GM18499 (cell line): ENCODE measurements at regions not wholly inside any gene's neighbourhood (a gene's known extent, or its start where the extent isn't known, plus 50 kb on each side); places are given as distances from the start of the nearest gene placed in this dataset.

ENCODE experiments used
- ATAC-seq: cut with Tn5 transposase; IDR thresholded peaks from one replicate; pipeline ENCODE4 v1.9.1; 2021; ENCODE audit warnings: moderate number of reproducible peaks; ENCODE audit not compliant: insufficient read depth, unreplicated experiment

DNA sequence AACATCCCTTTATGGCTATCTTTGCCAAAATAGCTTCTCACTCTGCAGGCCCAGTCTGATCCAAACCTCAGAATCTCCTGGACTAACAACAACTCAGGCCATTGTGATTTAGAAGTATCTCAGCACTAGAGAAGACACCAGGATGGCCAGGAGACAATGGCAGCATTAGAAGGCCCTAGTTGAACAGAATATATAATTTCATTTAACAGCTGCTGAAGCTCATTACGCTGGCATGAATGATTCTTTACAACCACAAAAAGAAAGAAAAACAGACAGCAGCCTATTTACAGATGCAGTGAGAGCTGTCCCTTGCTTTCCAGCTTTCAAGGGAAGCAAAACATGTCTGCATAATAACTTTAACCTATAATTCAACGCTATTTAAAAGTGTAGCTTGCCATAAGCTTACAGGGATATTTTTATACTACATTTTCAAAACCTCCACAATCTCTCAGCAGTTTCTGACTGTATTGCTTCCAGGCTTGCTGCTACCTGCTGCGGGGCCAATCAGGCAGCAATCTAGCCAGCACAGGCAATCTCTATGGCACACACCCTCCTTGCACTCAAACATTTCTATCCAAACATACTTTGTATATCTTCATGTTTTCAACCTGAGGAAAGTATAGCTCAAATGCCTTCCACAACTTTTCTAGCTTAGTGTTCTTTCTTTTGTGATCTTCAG, 107.3 kb downstream of the OGFRL1 start:
- no peak for ATAC-seq

- ATAC-seq: peak; percentile 98
Observed at GRCh38 chr6:71396410-71396801, 107.8 kb downstream of the OGFRL1 start.

DNA sequence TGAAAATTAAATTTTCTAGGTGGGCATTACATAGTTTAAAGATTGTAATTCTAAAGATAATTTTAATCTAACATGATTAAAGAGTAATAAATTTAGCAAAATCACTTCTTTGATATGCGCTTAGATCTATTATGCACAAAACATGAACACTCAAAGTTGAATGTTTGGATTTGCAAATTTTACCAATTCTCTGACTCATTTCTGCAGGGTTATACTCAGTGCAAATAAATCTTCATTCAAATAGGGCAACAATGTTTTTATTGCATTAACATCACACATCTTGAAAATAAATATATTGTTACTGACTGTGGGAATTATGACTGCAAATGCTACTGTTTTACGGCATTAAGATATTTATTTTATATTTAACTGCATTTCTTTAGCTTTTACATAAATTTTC, 110.7 kb downstream of the OGFRL1 start:
- ATAC-seq: no peak

DNA sequence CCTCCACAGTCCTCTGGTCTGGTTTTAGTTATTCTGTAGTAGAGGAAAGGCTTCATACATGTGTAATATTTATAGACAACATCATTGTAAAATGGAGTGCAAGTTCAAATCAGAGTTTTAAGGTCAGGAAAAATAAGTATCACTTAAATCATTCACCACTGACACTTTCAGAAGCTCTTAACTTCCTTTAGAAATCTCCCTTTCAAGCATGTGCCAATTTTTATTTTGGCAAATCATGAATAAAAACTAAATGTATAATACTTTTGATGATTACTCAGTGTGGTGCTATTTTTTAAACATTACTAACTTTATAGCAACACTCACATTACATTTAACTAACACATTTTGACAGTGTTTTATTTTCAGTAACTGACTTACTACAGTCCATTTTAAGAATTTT, 112.2 kb downstream of the OGFRL1 start:
- ATAC-seq: no peak

- no peak for ATAC-seq
Observed at GRCh38 chr6:71402096-71402495, 113.5 kb downstream of the OGFRL1 start.

GRCh38 chr6:71403422-71404134, 115.0 kb downstream of the OGFRL1 start:
- no peak for ATAC-seq

DNA sequence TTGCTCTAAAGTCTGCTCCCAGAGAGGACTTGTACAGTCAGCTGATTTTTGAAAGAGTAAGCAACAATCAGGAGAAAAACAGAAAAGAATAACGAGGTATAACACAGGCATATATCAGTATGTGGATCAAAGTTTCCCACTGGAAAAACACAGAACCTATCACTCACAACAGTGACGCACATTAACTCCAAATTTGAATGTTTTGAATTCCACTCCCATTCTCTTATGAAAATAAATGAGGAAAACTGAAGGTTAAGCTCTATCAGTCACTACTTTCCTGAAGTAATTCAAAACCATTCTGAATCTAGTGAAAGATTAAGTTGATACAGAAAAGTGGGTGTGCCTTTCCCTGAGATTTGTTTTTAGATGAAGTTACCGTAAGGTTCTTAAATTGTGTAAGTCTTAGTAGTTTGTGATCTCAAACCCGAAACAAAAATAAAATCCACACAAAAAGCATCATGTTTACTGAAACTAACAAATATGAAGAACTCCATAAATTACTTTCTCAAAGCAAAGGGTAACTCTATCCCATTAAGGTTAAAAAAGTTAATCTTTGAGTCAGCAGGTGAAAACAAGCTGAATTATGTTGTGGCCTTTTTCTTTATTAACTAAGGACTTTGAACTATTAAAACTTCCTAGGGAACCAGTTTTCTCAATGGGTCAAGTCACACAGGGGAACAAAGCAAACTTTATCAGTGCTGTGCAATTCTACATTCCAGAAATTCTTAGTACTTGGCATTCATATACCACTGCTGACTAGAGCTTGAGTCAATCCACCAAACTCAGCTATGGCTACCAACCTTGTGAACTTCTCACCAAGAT, 115.7 kb downstream of the OGFRL1 start:
- ATAC-seq: no peak

DNA sequence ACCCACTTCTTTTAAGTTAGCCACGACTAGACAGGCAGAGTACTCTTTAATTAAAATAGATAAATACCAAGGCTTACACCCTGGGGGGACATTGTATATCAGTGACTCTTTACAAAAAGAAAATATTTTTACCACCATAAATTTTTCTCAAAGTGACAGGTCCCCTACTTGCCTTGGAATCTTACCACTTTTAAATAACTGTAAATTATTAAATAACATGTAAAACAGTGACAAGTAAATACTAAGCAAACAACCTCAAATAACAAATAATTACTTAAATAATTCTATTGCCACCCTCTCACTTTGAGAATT, 116.3 kb downstream of the OGFRL1 start:
- no peak for ATAC-seq

DNA sequence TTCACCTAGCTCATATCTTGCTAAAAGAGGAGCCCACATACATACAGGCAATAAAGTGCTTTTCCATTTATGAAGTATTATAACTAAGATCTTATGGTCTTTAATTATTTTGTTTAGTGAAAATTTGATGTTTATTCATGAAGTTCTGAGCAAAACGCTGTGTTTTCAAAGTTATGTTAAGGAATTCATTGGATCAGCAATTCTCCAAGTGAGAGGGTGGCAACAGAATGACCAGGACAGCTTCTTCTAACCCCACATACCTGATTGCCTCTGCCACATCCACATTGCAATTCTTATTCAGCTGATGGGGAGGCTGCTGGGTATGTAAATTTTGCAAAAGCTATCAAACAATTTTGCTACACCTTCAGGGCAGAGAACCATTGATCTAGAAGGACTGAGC, 116.8 kb downstream of the OGFRL1 start:
- no peak for ATAC-seq

DNA sequence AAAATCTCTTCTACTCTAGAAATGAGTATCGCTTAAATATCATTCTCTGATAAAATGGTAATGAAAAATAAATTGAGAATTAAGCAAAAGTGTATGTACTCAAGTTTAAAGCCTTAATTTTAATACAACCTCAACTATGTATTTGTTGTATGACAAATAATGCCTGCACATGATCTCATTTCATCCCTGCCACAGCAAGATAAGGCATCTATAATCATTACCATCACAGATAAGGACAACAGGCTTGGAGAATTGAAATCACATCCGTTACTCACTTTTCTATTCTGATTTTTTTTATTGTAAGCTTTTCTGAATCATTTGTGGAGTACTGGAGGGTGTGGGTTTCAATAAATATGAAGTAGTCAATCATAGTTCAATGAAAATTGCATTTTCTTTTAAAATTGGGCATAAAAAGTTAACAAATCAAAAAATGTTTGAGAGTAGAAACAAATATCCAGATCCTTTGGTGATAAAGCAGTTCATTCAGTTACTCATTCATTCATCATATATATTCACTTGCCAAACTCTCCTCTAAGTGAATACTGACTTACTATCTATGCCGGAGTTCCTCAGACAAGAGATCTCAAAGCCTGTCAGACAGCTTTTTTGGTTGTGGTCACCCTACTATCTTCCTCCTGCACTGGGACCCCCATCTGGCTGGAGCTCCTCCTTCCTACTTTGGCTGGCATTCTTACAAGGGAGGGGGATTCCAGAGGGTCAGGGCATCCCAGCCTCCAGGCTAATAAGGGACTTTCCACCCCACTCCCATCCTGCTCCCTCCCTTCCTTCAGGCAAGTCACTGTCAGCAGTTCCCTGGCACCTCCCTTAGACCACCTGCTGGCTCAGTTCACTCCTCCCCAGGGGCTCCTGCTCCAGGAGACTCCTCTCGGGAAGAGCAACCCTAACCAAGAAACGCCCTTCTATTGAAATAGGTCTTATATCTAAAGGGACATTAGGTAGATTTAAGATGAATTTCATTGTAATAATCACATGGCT, 118.6 kb downstream of the OGFRL1 start:
- ATAC-seq: no peak

DNA sequence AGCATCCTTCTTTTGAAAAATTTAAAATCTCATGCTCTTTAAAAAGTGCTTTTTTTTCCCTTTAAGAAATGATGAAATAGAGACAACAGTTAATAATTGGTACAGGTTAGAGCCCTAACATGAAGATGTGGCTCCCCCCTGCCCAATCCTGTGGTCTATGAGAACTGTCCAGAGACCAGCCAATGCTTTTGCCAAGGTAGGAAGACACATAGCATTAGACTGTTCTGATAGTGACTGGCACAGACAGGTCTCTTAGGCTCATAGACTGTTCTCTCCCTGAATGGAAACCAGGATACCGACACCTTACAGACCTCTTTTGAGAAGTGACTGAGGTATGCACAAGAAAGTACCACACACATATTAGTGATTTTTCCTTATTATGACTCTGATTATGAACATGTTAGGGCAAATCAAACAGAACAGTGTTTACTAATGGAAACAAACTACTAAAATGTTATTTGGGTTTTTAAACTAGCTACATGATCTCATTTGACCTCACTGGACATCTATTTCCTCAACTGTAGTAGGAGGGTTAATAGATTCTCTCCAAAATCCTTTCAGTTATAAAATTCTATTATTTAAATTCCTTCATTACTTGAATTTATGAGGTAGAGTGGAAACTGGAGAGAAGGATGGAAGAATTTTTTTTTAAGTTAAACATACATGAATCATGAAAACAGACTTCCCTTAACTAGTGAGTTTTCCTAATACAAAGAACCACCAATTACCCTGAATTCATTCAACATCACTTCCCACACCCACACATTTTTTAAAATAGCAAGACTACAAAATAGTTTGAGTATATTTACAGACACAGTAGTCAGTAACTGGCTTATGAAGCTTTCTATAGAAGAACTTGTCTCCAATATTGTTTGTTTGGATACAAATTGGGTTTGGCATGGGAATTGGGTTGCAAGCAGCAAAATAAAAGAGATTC, 120.4 kb downstream of the OGFRL1 start:
- ATAC-seq: no peak

- peak; percentile 44 for ATAC-seq
Observed at GRCh38 chr6:71410164-71410566, 121.6 kb downstream of the OGFRL1 start.

DNA sequence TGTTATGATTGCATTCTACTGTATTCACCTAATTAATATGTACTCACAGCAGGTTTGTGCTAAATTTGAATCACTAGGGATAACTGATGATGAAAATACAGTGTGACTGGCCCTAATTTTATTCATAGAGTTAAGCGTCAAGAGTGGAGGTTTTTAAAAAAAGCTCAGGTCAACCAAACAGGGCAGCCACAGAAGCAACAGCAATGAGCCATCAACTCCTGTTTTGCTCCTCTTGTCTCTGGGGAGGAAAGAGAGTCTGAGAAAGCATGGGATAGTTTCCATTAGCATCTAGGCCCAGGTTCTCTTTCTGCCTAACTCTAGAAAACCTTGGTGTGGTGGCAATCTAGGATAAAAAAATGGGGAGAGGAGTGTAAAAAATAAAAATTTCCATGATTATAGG, 122.1 kb downstream of the OGFRL1 start:
- no peak for ATAC-seq

- ATAC-seq: no peak
Observed at GRCh38 chr6:71411882-71412281, 123.3 kb downstream of the OGFRL1 start.

- ATAC-seq: no peak
Observed at GRCh38 chr6:71412559-71413140, 124.0 kb downstream of the OGFRL1 start.

DNA sequence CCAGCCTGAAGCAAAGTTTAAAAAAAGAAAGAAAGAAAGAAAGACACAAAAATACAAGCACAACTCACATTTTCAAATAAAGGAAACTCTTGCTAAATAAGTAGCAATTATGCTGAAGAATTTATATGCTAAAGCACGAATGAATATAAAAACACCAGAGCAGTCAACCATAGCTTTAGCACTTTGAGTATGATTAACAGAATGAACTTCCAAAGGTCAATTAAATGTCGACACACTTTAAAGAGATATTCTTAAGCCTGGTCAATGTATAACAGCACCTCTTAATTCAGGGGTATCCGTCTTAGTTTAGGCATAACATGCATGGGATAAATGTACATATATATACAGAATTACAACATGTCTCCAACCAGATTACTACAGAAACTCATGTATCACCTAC, 125.9 kb downstream of the OGFRL1 start:
- no peak for ATAC-seq

DNA sequence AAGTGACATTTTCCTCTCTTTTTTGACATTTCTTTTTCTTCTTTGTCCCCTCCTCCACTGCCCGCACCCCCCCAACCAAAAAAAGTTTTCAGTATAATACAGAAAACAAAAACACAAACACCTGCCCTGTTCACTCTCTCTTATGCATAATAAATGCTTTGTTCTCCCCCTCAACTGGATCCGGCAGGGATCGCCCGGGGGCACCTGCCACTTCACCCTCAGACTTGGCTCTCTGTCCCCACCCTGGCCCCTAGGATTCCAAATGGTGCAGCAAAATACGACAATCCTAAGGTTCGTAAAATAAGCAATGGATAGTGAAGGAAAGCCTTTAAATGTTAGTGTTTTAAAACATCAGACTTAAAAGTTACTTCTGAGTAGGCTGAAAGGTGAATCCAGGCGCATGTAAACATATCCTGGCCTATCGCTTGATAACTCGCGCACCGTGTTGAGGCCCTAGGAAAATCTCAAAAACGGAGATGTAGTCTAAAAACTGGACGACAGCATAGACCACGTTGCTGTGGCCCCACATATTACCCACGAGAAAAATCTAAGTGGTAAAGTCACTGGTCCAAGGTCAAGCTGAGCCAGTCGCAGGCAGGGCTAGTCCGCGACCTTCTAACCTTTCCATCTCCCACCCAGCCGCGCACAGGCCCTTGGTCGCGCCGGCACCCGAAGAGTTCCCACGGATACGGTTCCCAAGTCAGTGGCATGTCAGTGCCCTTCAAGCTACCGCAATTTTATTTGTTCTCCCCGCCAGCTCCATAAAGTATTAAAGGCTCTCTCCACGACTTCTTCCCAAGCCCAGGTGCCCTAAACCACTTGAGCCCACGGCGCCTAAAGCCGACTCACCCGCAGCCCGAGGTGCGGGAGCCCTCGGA, 130.8 kb downstream of the OGFRL1 start:
- no peak for ATAC-seq
